Breast epithelium (tissue), 4 donors: ENCODE measurements at regions not wholly inside any gene's neighbourhood (a gene's known extent, or its start where the extent isn't known, plus 50 kb on each side); places are given as distances from the start of the nearest gene placed in this dataset.
"Not testable (repeated sequence)": the region's sequence is repeated elsewhere in the genome, so short reads cannot be mapped to it uniquely, and the experiment has no call there.

Experiments
- DNase-seq, 2 donors: peaks; one replicate each; pipeline ENCODE4 v3.0.0-alpha.2; 2019; ENCODE audit warnings: low spot score in 2 of 2
- H3K27ac ChIP-seq, 2 donors: fragments of 200-600 bp; sonication (generic) in 1 of 2; one replicate each; pipeline ENCODE4 v1.5.1; 2016 to 2019; ENCODE audit warnings: mild to moderate bottlenecking in 1 of 2
- H3K27me3 ChIP-seq, 2 donors: fragments of 200-600 bp; sonication (generic) in 1 of 2; one replicate each; pipeline versions ENCODE4 v1.5.1 to v1.6.0; 2017 to 2019; ENCODE audit warnings: control low read depth in 1 of 2, mild to moderate bottlenecking in 1 of 2
- H3K36me3 ChIP-seq: fragments of 200-600 bp; one replicate; pipeline ENCODE4 v1.5.1; 2019
- H3K4me1 ChIP-seq, 2 donors: fragments of 200-600 bp; sonication (generic); one replicate each; pipeline ENCODE4 v1.5.1; 2016 to 2019; ENCODE audit warnings: control low read depth in 1 of 2
- H3K4me3 ChIP-seq, 3 donors: fragments of 200-600 bp; sonication (generic); 1 replicate in 2 of 3; 2 replicates in 1 of 3; pipeline ENCODE4 v1.5.1; 2016 to 2019; ENCODE audit warnings: mild to moderate bottlenecking in 3 of 3, moderate library complexity in 2 of 3
- H3K9me3 ChIP-seq, 2 donors: fragments of 200-600 bp; sonication (generic) in 1 of 2; one replicate each; pipeline ENCODE4 v1.5.1; 2016 to 2019; ENCODE audit warnings: control low read depth in 1 of 2
- CTCF ChIP-seq, 3 donors: fragments of 450-650 bp; IDR thresholded peaks; one replicate each; pipeline ENCODE4 v1.5.1; 2016 to 2017; ENCODE audit warnings: antibody characterized with exemption in 3 of 3, mild to moderate bottlenecking in 3 of 3, moderate library complexity in 3 of 3
- POLR2A ChIP-seq: fragments of 450-650 bp; IDR thresholded peaks from one replicate; pipeline ENCODE4 v1.6.1; 2016; ENCODE audit warnings: antibody characterized with exemption, mild to moderate bottlenecking, moderate library complexity
- POLR2AphosphoS5 ChIP-seq, 3 donors: sonication (generic); formaldehyde crosslinking; IDR thresholded peaks; one replicate each; pipeline ENCODE4 v1.6.1; 2017; ENCODE audit warnings: antibody characterized with exemption in 3 of 3
- intact Hi-C: fragments of 100-400 bp; cut with DNase I; formaldehyde crosslinking; loops from one replicate; pipeline ENCODE4 v1.15.1; 2023; ENCODE audit warnings: low total_unique reads

DNA sequence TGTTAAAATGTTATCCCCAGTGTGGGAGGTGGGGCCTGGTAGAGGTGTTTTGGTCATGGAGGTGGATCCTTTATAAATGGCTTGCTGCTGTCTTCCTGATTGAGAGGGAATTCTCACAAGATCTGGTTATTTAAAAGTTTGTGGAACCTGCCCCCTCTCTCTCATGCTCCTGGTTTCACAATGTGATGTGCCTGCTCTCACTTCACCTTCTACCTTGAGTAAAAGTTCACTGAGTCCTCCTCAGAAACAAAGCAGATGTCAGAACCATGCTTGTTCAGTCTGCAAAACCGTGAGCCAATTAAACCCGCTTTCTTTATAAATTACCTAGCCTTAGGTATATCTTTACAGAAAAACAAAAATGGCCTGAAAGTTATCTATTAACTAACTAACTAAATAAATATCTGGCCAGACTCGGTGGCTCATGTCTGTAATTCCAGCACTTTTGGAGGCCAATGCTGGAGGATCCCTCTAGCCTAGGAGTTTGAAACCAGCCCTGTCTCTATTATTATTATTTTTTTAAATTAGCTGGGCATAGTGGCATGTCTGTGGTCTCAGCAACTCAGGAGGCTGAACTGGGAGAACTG is 1067.4 kb downstream of the CDH9 start:
- H3K27me3 ChIP-seq = no peaks in the 10 kb centered on the region
- H3K4me1 ChIP-seq = no peaks in the 10 kb centered on the region
- H3K4me3 ChIP-seq = no peak overlapping the region
- H3K27ac ChIP-seq = no peak overlapping the region
- DNase-seq = no peak
- no peak for TF ChIP-seq CTCF (IDR thresholded peaks at IDR 0.05)
- TF ChIP-seq POLR2A = no peak
- no peak for TF ChIP-seq POLR2AphosphoS5 (IDR thresholded peaks at IDR 0.05)
- peaks cover 0 to 6% of the 10 kb centered on the region in 2 donors for H3K9me3 ChIP-seq
- peaks cover 3% of the 10 kb centered on the region for H3K36me3 ChIP-seq
- intact Hi-C loops = no loop called here

GRCh38 chr5:25969042-25969441 is 1069.3 kb downstream of the CDH9 start:
- H3K4me1 ChIP-seq, intact Hi-C loops, DNase-seq, H3K27ac ChIP-seq, H3K36me3 ChIP-seq, H3K27me3 ChIP-seq, H3K9me3 ChIP-seq, H3K4me3 ChIP-seq: not testable (repeated sequence)

DNA sequence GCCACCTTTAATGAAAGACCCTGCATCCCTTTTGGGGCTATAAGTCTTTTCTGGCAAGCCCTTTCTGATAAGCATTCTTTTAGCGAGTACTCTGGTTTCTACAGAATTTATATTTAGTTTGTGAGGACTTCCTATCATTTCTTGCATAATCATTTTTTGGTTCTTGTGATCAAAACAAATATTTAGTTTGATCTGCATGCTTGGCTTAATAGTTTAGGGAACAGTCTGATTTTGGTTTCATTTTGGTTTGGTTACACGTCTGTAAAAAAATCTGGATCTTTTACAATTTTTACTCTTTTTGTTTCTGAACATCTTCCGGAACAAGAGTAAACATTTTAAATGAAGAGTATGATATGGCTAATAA is 1074.4 kb downstream of the CDH9 start:
- Histone ChIP-seq H3K4me1 (no peaks in the 10 kb centered on the region), H3K27ac (no peak overlapping the region), H3K4me3 (peak overlapping the region; percentile 11 to 35 (median 23)), H3K36me3 (peaks cover 3% of the 10 kb centered on the region), H3K27me3 (no peaks in the 10 kb centered on the region), H3K9me3 (peaks cover 0 to 2% of the 10 kb centered on the region in 2 donors)
- intact Hi-C loops = no loop called here
- TF ChIP-seq CTCF (IDR thresholded peaks at IDR 0.05) (no peak), POLR2A (no peak), POLR2AphosphoS5 (IDR thresholded peaks at IDR 0.05) (no peak)
- no peak for DNase-seq

DNA sequence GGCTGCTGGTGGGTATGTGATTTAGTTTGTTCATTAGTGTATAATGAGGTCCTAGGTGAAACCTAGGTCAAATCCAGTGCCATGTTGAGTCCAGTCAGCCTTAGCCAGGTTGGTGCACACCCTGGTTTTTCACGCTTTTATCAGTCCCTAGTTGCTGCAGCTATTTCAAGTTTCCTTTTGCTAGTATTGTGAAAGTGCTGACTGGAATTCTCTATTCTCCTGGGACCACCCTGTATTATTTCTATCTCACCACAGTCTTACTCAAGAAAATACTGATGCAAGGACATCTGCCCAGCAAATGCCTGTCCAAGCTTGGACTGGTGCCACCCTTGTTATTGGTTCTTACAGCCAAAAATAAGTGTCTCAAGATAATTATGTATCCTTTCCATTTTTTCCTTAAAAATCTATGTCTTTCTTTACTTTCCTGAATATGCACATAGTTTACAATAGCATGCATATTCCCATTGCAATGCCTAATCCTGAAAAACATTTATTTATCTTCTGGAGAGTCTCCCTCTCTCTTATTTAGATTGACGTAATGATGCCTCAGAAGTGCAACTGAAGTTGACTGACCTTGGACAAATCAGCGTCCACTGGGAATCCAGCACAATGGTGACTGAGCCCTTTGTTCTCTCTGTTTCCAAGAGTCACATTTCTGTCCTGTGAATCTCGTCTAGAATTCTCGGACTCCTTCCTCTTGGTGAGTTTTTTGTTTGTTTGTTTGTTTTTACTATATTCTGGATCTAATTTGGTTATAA is 1075.0 kb downstream of the CDH9 start:
- Histone ChIP-seq H3K4me3 (peak overlapping the region; percentile 11 to 35 (median 23)), H3K9me3 (no peaks in the 10 kb centered on the region), H3K27ac (no peak overlapping the region), H3K27me3 (no peaks in the 10 kb centered on the region), H3K4me1 (no peaks in the 10 kb centered on the region), H3K36me3 (peaks cover 3% of the 10 kb centered on the region)
- TF ChIP-seq CTCF (IDR thresholded peaks at IDR 0.05) = no peak
- TF ChIP-seq POLR2AphosphoS5 (IDR thresholded peaks at IDR 0.05) = no peak
- TF ChIP-seq POLR2A = no peak
- DNase-seq = no peak
- intact Hi-C loops = no loop called here

- Histone ChIP-seq H3K27me3 (no peaks in the 10 kb centered on the region), H3K36me3 (no peaks in the 10 kb centered on the region), H3K4me1 (no peaks in the 10 kb centered on the region), H3K9me3 (no peaks in the 10 kb centered on the region), H3K4me3 (no peak overlapping the region), H3K27ac (no peak overlapping the region)
- TF ChIP-seq POLR2AphosphoS5 (IDR thresholded peaks at IDR 0.05) = no peak
- TF ChIP-seq CTCF (IDR thresholded peaks at IDR 0.05) = no peak
- no peak for TF ChIP-seq POLR2A
- no peak for DNase-seq
- intact Hi-C loops = no loop called here
These were observed 1083.0 kb downstream of the CDH9 start for GRCh38 chr5:25955337-25955736.
